ENCODE measurements at regions not wholly inside any gene's neighbourhood (a gene's known extent, or its start where the extent isn't known, plus 50 kb on each side); places are given as distances from the start of the nearest gene placed in this dataset.
"Not testable (repeated sequence)": the region's sequence is repeated elsewhere in the genome, so short reads cannot be mapped to it uniquely, and the experiment has no call there.

DNA sequence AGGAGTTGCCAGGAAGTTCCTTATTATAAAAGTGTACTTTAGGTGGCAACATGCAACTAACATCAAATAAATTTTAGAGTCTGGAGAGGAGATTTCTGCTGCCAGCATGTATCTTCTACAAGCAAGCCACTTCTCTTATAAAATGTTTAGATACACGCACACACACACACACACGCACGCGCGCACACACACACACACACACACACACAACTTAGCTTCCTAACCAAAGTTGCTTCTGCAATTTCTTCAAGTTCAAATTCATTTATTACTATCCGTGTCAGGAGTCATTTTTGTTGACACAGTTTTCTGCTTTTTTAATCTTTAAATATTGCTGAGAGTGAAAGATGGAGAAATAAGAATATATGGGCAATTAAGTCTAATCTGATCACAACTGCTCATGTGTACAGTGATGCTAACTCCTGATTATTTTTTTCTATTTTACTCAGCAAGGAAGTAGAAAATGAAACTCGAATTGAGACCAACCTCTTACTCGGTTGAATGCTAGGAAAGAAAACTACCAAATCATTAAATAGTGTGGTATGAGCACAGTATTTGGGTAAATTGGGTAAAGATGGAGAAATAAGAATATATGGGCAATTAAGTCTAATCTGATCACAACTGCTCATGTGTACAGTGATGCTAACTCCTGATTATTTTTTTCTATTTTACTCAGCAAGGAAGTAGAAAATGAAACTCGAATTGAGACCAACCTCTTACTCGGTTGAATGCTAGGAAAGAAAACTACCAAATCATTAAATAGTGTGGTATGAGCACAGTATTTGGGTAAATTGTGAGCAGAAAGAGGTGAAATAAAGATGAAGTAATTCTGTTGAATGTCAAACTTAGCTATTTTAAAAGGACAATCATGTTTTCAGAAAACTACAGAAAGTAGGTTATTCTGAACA lies 554.1 kb upstream of the MBL2 start:
- DNase-seq = not testable (repeated sequence)

DNA sequence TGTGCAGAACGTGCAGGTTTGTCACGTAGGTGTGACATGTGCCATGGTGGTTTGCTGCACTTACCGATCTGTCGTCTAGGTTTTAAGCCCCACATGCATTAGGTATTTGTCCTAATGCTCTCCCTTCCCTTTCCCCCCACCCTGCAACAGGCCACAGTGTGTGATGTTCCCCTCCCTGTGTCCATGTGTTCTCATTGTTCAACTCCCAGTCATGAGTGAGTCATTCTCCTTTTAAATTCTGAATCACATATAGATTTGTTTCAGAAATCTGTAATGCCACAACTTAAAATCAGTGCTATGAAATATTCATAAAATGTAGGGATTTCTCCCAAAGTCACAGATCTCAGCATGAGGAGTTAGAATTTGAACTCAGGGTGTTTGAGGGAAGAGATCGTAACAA lies 552.5 kb upstream of the MBL2 start:
- no peak for DNase-seq

DNA sequence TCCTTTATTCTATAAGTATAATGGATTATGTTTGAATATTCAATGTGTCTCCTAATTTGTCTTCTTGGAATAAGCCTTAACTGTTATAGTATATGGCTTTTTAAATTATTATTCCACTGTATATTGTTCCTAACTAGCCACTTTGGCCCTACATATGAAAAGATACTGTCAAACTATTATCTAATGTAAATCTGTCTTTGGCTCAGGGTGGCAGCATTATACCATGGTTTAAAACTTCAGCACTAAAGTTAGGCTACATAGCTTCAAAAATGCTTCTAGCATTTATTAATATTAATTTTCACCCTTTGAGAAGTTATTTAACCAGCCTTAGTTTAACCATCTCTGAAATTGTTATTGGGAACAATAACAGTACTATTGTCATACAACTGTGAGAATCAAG lies 543.1 kb upstream of the MBL2 start:
- no peak for DNase-seq

DNA sequence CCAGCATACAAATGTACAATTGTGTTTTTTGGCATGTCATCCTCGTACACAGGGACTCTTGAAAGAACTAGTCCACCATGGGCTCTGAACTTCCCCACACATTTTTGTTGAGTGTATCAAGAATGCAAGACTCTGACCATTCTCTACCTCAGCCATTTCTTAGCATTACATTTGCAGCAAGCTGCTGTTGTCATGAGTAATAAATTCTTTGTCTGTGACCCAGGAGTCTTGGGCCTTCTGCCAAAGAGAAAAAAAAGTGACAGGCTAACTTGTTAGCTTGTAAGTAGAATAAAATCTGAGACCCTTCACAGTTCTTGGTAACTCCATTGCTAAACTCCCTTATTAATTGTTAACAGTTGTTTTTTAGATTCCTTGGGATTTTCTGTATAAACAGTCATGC lies 542.3 kb upstream of the MBL2 start:
- DNase-seq = no peak

DNA sequence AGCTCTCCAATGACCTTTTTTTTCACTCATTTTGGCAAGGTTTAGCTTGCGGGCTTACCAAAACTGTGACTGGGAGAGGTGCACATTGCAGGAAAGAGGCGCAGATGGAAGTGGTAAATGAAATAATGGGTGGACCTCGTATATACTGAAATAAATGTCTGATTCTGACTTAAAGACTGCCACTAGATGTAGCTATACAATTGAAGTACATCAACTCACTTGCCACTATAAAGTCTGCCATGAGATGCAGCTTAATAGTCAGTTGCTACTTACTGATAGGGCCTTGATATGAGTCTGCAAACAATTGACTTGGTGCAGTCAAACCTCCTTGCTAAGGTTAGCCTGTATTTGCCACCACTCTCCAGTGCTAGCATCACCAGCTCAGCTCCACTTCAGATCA lies 525.9 kb upstream of the MBL2 start:
- DNase-seq = no peak

DNA sequence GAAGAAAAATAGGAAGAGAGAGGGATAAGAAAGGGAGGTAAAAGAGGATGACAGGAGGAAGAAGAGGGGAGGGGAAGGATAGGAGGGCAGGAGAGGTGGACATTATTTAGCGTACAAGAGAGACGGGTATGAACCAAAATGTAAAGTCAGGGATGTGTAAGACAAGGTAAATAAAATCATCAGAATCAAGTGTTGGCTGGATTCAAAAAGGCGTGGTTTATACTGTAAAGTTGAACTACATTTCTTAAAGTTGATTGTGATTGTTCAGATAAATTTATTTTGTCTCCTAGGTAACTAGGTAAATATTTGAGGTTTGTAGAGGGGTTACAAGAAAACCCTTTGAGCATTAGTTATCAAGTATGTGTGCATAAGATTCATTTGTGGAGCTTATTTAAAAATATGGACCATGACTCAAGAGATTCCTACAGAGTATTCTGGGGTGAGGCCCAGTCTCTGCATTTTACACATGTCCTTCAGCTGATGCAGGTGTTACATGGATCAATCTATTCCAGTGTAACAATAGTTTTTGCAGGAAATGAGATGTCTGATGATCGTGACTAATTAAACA lies 512.1 kb upstream of the MBL2 start:
- no peak for DNase-seq

DNA sequence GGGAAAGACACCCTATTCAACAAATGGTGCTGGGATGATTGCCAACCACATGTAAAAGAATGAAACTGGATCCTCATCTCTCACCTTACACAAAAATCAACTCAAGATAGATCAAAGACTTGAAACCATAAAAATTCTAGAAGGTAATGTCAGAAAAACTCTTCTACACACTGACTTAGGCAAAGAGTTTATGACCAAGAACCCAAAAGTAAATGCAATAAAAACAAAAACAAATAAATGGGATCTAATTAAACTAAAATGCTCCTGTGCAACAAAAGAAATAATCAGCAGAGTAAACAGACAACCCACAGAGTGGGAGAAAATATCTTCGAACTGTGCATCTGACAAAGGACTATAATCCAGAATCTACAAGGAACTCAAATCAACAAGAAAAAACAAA lies 504.2 kb upstream of the MBL2 start:
- no peak for DNase-seq

DNA sequence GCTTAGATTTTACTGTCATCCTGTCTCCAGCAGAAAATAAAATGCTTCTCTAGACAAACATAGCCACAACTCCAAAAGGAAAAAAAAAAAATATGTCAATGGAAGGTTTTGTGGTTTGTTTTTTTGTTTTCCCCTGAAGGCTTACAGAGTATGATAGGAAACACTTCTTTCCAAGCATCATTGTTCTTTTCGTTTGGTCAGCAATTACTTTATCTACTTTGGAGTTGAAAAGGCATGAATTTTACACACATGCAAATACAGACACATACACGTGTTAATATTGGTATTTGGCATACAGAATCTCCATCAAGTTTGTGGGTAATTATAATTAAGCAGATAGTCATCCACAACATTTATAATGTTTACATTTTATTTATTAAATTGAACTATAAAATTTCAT lies 496.9 kb upstream of the MBL2 start:
- DNase-seq = no peak

DNA sequence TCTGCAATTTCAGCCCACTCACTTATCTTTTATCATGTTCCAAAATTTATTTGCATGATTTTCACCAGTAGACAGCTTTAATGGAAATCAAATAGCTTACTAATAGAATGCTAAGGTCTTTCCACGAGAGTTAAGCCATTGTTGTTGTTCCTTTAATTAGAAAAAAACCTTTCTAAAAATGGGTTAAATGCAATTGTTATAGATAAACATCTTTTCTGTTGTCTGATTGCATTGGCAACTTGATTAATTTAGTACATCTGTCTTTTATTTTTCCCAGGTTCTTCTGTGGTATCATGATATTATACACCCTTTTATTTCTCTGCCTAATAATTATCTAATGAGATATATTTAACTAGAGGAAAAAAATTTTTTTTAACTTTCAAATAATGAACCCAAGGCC lies 487.6 kb upstream of the MBL2 start:
- DNase-seq = no peak

DNA sequence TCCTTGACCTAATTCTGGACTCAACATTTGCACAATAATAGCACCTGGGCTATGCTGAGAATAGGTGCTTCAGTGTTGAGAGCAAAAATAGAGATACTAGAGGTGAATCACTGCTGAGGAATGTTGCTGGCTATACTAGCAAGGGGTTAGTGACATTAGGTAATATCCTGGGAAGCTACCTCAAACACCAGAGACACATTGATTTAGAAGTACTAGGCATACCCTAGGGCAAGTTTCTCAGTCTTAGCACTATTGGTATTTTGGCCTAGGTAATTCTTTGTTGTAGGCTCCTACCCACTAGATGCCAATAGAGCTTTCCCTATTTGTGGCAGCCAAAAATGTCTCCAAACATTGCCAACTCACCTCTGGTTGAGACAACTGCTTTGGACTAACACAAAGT lies 484.0 kb upstream of the MBL2 start:
- DNase-seq = no peak

DNA sequence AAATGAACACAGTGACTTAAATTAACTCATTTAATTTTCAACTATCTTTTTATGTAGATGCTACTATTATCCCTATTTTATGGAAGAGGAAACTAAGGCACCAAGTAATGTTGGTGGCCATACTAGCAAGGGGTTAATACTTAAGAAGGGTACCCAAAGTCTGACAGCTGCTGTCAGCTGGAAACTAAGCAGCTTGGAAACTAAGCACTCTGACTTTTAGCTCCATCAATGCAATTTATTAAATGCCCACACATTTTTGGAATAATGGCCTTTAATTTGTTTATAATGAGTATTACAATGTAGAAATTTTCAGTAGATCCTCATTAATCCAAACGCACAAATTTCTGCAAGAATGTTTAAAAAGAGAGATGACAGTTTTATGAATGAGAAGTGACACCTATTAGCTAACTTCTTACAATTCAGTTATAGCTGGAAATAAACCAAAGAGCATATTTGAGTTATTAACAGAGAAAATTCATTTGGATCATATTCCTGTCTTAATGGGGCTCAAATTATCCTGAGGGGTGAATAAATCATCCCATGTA lies 483.1 kb upstream of the MBL2 start:
- DNase-seq = no peak

DNA sequence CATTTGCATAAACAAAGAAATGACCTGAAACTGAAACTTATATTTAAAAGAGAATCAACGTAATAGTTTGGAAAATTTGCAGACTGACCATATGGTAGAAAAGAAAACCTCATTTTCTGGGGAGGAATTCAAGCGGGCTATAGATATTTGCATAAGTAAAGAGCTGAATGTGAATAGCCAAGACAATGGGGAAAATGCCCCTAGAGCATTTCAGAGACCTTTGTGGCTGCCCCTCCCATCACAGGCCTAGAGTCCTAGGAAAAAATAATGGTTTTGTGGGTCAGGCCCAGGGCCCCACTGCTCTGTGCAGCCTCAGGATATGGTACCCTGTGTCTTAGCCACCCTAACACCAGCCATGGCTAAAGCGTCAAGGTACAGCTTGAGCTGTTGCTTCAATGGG lies 480.6 kb upstream of the MBL2 start:
- DNase-seq = no peak

DNA sequence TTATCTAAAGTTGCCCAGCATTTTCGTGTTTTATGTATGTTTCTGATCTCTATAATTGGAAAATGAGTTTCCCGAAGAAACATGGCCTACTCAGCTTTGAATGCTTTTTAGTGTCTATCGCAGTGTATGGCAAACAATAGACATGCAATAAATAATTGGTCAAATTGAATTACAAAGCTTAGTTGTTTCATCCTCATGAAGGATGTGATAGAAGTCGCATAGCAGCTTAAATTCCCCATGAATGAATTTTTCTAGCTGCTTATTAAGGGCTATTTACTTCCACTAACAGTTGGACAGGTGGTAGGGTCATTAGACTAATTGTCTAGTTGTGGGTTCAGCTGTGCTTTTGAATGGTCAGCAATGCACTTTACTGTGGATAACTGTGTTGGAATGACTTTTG lies 467.3 kb upstream of the MBL2 start:
- no peak for DNase-seq

DNA sequence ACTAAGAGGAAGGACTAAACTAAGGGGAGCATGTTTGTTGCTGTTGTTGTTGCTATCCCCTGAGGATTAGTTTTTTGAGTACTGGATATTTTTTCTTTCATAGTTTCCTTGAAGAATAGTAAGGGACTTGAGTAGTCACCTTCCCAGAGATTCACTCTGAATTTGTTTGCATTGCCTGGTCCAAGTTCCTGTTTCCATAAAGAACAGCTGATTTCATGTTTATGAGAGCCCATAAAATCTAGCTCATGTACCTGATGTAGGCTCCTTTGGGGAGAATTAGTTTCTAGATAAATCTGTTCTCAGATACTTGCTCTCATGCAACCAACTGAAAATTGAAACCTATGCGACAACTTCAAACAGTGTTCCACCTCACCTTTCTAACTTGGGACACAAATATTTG lies 464.4 kb upstream of the MBL2 start:
- DNase-seq = no peak

DNA sequence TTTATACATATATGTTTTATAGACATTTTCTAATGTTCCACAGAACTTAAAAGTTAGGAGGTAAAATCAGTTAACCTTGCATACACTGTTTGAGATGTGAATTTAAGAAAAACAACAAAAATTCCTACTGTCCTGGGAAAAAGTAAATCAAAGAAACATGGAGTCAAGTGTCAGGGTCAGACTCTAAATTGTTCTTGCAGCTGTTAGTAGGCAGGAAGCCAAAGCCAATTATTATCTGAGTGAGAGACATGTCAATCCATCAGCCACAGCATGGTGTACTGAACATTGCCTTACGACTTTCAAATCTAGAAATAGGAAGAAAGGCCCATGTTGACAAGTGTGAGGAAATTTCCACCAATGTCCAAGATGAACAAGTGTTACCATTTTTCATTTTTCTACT lies 461.2 kb upstream of the MBL2 start:
- DNase-seq = no peak

DNA sequence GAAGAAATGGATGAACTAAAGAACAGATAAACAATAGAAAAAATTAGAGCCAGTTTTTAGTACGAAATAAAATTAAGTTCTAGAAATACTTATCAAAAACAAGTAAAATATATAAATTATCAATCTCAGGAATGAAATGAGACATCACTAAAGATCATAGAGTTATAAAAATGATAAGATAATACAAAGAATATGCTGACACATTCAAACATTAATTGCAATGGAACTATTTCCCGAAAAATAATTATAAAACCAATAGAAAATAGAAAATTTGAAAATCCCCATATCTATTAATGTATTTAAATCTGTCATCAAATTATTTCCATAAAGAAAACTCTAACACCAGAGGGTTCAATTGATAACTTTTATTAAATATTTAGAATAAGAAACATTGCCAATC lies 458.1 kb upstream of the MBL2 start:
- DNase-seq = no peak

DNA sequence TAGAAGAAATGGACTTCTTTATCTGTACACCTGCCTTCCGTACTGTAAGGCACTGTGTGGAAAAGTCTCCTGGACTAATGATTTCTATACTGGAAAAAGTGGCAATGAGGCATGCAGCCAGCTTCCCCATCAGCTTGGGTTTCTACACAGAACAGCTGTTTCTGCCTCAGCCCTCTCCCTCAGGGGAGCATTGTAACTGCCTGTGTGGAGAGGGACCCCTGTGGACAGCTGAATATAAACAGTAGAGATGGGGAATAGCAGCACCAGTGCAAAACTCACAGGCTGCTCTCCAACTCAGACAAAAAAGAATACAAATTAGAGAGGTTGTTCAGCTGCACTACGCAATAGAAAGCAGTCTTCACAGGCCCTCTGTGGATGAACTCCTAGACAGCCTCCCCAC lies 451.3 kb upstream of the MBL2 start:
- no peak for DNase-seq

DNA sequence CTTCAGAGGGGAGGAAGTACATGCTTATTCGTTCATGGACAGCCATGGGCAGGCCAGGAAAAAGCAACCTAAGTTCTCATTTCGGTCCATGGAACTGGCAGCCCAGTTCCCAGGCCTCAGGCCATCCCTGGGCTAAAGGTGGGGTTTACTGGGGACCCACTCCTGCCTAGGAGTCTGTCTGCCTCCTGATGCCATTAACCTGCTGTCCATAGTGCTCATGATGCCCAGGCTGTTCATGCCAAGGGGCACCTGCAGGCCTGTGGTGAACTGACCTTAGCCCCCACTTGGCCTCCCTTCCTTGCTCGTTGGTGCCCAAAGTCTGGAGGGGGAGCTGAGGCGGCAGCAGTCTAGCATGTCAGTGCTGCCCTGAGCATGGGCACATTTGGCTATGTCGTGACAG lies 450.2 kb upstream of the MBL2 start:
- DNase-seq = no peak

DNA sequence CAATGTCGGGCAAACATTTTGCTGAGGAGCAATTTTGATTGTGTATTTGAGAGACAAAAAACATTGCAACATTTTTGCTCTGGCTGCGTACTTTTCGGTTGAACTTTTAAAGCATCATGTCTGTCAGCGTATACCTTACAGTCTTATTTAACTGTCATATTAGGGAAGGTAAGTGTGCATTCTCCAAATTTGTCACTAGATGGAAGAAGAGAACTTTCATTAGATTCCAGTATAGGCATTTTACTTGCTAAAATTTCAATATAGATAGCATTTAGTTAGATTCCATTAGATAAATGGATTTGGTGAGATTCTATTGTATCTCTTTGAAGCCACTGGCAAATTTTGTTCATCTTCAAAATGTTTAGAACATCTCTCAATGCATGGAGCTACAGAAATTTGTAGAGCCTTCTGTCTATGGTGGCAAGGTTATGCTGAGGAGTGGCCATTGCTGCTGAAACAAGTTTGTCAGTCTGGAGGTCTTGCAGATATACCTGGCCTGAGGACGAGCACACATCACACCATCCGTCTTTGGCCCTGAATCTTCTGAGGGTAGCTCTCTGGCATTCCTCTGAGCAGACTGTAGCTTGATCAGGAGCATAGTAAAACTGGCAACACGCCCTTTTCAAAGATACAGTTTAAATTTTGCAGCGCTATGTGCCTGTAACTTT lies 437.5 kb upstream of the MBL2 start:
- DNase-seq = no peak

DNA sequence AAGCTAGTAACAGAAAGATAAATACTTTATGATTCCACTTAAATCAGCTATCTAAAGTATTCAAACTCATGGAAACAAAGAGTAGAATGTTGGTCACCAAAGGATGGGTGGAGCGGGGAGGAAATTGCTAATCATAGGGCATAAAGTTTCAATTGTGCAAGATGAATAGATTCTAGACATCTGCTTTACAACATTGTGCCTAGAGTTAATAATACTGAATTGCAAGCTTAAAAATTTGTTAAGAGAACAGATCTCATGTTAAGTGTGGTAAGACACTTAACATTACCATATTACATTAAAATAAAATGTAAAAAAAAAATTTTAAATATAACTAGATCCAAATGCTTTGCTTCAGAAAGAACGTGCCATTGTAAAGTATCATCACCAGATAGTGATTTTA lies 411.1 kb upstream of the MBL2 start:
- no peak for DNase-seq

DNA sequence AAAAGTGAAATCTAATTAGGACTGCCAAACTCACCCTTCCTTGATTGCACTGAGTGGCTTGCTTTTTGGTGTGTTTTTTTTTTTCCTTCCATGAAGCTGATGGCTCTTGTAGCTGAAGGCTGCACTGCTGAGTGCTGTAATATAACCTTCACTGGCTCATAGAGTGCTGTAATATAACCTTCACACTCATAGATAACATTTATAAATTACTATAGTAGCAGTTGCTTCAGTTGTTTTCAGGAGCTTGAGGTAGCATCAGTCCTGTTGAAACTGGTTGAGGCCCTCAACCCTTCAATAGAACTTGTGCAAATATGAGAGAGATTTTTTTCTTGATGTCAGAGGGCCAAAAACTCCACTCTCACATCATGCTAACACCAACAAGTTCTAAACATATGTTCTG lies 404.9 kb upstream of the MBL2 start:
- DNase-seq = no peak

DNA sequence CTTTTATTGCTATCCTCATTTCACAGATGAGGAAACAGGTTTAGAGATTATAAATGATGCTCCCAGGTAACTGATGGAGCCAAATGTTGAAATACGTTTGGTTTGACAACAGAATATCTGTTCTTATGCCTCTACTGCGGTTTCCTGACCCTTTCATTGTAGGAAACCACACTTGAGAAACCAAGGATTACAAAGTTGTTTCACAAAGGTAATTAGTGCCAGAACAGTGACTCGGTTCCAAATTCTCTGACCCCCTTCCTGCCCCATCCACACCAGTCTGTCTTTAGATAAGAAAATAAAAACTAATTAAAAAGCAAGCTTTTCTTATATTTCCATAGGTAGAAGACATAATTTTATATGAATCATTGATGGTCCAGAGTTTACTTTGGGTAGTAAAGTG lies 393.7 kb upstream of the MBL2 start:
- DNase-seq = no peak

DNA sequence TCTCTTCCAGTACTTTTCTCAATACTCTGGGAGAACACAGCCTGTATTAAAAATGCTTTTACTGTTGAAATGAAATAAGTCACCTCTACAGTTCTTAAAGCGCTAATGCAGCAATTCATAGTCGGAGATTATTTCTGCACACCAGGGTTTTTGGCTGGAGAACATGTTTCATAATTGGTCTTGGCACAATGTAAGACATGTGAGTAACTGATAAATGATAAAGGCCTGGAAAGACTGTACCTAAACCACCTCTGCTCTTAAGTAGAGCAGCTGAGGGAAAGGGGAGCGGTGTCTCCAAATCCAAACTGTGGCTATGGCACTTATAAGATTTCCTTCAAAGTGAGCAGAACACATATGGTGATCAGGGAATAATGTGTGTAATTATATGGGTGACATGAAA lies 390.3 kb upstream of the MBL2 start:
- no peak for DNase-seq

DNA sequence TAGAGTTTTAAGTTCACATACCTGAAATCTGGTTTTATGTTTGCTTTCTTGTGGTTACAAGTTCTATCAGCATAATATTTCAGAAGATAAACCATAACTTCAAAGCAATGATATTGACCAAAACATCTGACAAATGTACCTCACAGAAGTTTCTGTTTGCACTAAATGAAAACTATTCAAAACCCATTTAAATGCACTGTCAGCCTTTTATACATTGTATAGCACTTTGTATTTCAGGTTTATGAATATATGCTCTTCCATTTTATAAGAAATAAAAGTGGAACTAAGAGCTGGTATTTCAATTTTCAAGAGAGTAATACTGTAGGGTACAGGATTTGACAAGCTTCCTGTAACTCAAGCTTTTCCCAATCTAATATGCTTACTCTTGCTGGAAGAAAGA lies 388.6 kb upstream of the MBL2 start:
- no peak for DNase-seq
